Tibial artery (tissue), 4 donors: ENCODE measurements at regions not wholly inside any gene's neighbourhood (a gene's known extent, or its start where the extent isn't known, plus 50 kb on each side); places are given as distances from the start of the nearest gene placed in this dataset.

Source experiments
- DNase-seq, 2 donors: peaks; one replicate each; pipeline ENCODE4 v3.0.0-alpha.2; 2019
- H3K27ac ChIP-seq, 2 donors: fragments of 200-600 bp; sonication (generic) in 1 of 2; 1 replicate in 1 of 2; 2 replicates in 1 of 2; pipeline ENCODE4 v1.5.1; 2018 to 2019; ENCODE audit warnings: mild to moderate bottlenecking in 1 of 2
- H3K27me3 ChIP-seq, 2 donors: fragments of 200-600 bp; sonication (generic) in 1 of 2; one replicate each; pipeline versions ENCODE4 v1.5.1 to v1.6.0; 2016 to 2019
- H3K36me3 ChIP-seq, 3 donors: fragments of 200-600 bp; sonication (generic) in 2 of 3; one replicate each; pipeline ENCODE4 v1.5.1; 2016 to 2019; ENCODE audit warnings: mild to moderate bottlenecking in 2 of 3
- H3K4me1 ChIP-seq, 4 donors: fragments of 200-600 bp; sonication (generic) in 2 of 4; 1 replicate in 3 of 4; 2 replicates in 1 of 4; pipeline ENCODE4 v1.5.1; 2016 to 2019
- H3K4me3 ChIP-seq, 2 donors: fragments of 200-600 bp; sonication (generic) in 1 of 2; 1 replicate in 1 of 2; 2 replicates in 1 of 2; pipeline ENCODE4 v1.5.1; 2018 to 2019; ENCODE audit warnings: mild to moderate bottlenecking in 2 of 2
- H3K9me3 ChIP-seq, 3 donors: fragments of 200-600 bp; sonication (generic) in 1 of 3; one replicate each; pipeline ENCODE4 v1.5.1; 2016 to 2019
- CTCF ChIP-seq, 2 experiments: fragments of 200-600 bp in 1 of 2; fragments of 450-650 bp in 1 of 2; IDR thresholded peaks; one replicate each; pipeline ENCODE4 v1.5.1; 2017 to 2019; ENCODE audit warnings: antibody characterized with exemption in 2 of 2, mild to moderate bottlenecking in 1 of 2, moderate library complexity in 1 of 2
- intact Hi-C: fragments of 100-400 bp; cut with DNase I; formaldehyde crosslinking; loops from one replicate; pipeline ENCODE4 v1.15.0; 2023; ENCODE audit warnings: low total_unique reads

- H3K36me3 ChIP-seq, result peaks cover 12 to 27% (median 19%) of the 10 kb centered on the region in 3 donors
- H3K9me3 ChIP-seq, result no peaks in the 10 kb centered on the region
- DNase-seq, result no peak
- H3K4me3 ChIP-seq, result no peak overlapping the region
- peak overlapping the region; percentile 66 to 78 for H3K27ac ChIP-seq
- no peaks in the 10 kb centered on the region for H3K27me3 ChIP-seq
- intact Hi-C loops, result no loop called here
- TF ChIP-seq CTCF (IDR thresholded peaks at IDR 0.05), result no peak
- H3K4me1 ChIP-seq, result peaks cover 0 to 82% (median 65%) of the 10 kb centered on the region in 4 donors
Observed at GRCh38 chr20:36824142-36824940, 50.8 kb upstream of the DSN1 start.

- peaks cover 12 to 27% (median 19%) of the 10 kb centered on the region in 3 donors for H3K36me3 ChIP-seq
- H3K27ac ChIP-seq, result peak overlapping the region; percentile 9 to 78
- H3K27me3 ChIP-seq, result no peaks in the 10 kb centered on the region
- H3K4me3 ChIP-seq, result no peak overlapping the region
- H3K4me1 ChIP-seq, result peaks cover 0 to 82% (median 63%) of the 10 kb centered on the region in 4 donors
- no peak for DNase-seq
- TF ChIP-seq CTCF (IDR thresholded peaks at IDR 0.05), result no peak
- intact Hi-C loops, result no loop called here
- no peaks in the 10 kb centered on the region for H3K9me3 ChIP-seq
Observed at GRCh38 chr20:36825385-36826104, 50.4 kb upstream of the TLDC2 start.
